Skeletal muscle tissue (tissue), 3 donors: ENCODE measurements at regions not wholly inside any gene's neighbourhood (a gene's known extent, or its start where the extent isn't known, plus 50 kb on each side); places are given as distances from the start of the nearest gene placed in this dataset.
A peak's percentile ranks its signal among the peaks of the same experiment; 100 is the strongest.
"Not testable (repeated sequence)": the region's sequence is repeated elsewhere in the genome, so short reads cannot be mapped to it uniquely, and the experiment has no call there.

Experiments
- H3K27ac ChIP-seq: one replicate; pipeline ENCODE4 v1.7.0; 2013; ENCODE audit warnings: mild to moderate bottlenecking, low read depth, low read length, inconsistent platforms
- H3K27me3 ChIP-seq, 3 donors: one replicate each; pipeline ENCODE4 v1.7.0; 2013; ENCODE audit warnings: low read length in 3 of 3; ENCODE audit not compliant: control insufficient read depth in 3 of 3, insufficient read depth in 3 of 3
- H3K36me3 ChIP-seq, 3 donors: one replicate each; pipeline ENCODE4 v1.7.0; 2013; ENCODE audit warnings: low read length in 3 of 3; ENCODE audit not compliant: control insufficient read depth in 3 of 3, insufficient read depth in 3 of 3
- H3K4me1 ChIP-seq, 3 donors: one replicate each; pipeline ENCODE4 v1.7.0; 2013; ENCODE audit warnings: low read length in 3 of 3, mild to moderate bottlenecking in 3 of 3; ENCODE audit not compliant: control insufficient read depth in 3 of 3, insufficient read depth in 3 of 3
- H3K4me3 ChIP-seq, 3 donors: one replicate each; pipeline ENCODE4 v1.7.0; 2013; ENCODE audit warnings: low read length in 3 of 3
- H3K9ac ChIP-seq, 3 donors: one replicate each; pipeline ENCODE4 v1.7.0; 2013; ENCODE audit warnings: low read length in 3 of 3, mild to moderate bottlenecking in 3 of 3, moderate library complexity in 2 of 3, low read depth in 1 of 3
- H3K9me3 ChIP-seq, 3 donors: one replicate each; pipeline ENCODE4 v1.7.0; 2013; ENCODE audit warnings: low read length in 3 of 3; ENCODE audit not compliant: control insufficient read depth in 3 of 3
- donor health status: Osteomylitis.

DNA sequence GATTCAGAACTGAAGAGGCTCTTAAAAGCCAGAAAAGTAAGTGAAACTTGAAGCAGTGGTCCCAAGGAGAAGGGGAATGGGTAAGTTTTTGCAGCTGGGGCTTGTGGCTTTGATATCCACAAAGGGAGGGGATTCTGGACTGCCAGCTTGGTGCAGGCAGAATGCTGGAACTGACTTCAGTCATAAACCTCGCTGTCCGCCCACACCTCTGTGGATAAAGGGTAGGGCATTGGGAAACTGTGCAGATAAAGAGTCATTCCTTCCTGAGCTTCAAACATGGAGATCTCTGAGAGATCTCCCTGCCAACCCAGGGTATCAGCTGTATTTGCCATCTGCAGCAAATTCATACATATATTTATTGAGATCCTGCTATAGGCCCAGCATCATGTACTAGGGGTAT is 124.3 kb upstream of the OR9Q1 start:
- Histone ChIP-seq H3K27me3 (no peaks in the 10 kb centered on the region), H3K4me3 (no peak overlapping the region), H3K36me3 (no peaks in the 10 kb centered on the region), H3K9ac (no peak overlapping the region), H3K4me1 (peaks cover 3 to 6% (median 3%) of the 10 kb centered on the region in 3 donors), H3K27ac (no peak overlapping the region), H3K9me3 (peaks cover 0 to 3% (median 0%) of the 10 kb centered on the region in 3 donors)

- Histone ChIP-seq H3K4me1 (peaks cover 3 to 6% (median 3%) of the 10 kb centered on the region in 3 donors), H3K9me3 (peaks cover 0 to 3% (median 0%) of the 10 kb centered on the region in 3 donors), H3K27ac (no peak overlapping the region), H3K27me3 (no peaks in the 10 kb centered on the region), H3K9ac (no peak overlapping the region), H3K4me3 (no peak overlapping the region), H3K36me3 (no peaks in the 10 kb centered on the region)
Measured at GRCh38 chr11:57900320-57900719, 123.4 kb upstream of the OR9Q1 start.

GRCh38 chr11:57901278-57901677 is 122.4 kb upstream of the OR9Q1 start:
- H3K4me1 ChIP-seq = peaks cover 3 to 6% (median 3%) of the 10 kb centered on the region in 3 donors
- no peak overlapping the region for H3K27ac ChIP-seq
- no peak overlapping the region for H3K9ac ChIP-seq
- H3K9me3 ChIP-seq = peaks cover 0 to 3% (median 0%) of the 10 kb centered on the region in 3 donors
- H3K27me3 ChIP-seq = no peaks in the 10 kb centered on the region
- no peaks in the 10 kb centered on the region for H3K36me3 ChIP-seq
- H3K4me3 ChIP-seq = no peak overlapping the region

- Histone ChIP-seq H3K27me3 (no peaks in the 10 kb centered on the region), H3K36me3 (no peaks in the 10 kb centered on the region), H3K9ac (no peak overlapping the region), H3K4me3 (no peak overlapping the region), H3K27ac (no peak overlapping the region), H3K9me3 (no peaks in the 10 kb centered on the region), H3K4me1 (peaks cover 3 to 6% (median 3%) of the 10 kb centered on the region in 3 donors)
Measured at GRCh38 chr11:57901756-57902155, 121.9 kb upstream of the OR9Q1 start.

GRCh38 chr11:57903011-57903410 is 120.7 kb upstream of the OR9Q1 start:
- H3K27ac ChIP-seq = no peak overlapping the region
- no peaks in the 10 kb centered on the region for H3K27me3 ChIP-seq
- peaks cover 3 to 6% (median 3%) of the 10 kb centered on the region in 3 donors for H3K4me1 ChIP-seq
- no peak overlapping the region for H3K4me3 ChIP-seq
- H3K9ac ChIP-seq = no peak overlapping the region
- H3K9me3 ChIP-seq = no peaks in the 10 kb centered on the region
- H3K36me3 ChIP-seq = no peaks in the 10 kb centered on the region

DNA sequence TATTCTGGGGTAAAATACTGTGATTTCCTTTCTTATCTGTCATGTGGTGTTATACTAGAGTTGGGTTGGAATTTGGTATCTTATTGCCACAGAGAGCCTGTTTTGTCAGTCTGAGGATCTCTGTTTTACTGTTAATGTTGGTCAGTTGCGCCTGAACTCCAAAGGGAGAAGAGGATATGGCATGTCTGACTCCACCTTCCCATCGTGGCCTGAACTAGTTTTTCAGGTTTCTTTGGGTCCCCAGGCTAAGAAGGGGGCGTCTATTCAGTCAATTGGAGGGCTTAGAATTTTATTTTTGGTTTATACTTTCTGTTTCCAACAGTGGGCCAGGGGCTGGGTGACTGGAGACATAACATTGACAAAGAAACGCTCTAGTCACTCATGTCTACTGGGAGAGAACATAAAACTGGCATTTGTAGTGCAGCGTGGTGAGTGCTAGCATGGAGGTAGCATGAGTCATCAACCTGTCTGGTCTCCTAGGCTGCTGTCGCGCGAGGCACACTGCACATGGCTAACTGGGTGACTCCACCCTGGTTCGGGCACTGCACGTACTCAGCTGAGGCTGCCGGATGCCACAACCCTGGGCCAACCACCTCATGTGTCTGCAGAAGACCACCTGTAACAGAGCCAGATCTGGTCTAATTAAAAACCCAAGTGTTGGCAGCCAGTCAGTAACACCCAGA is 120.1 kb upstream of the OR9Q1 start:
- H3K9me3 ChIP-seq = no peaks in the 10 kb centered on the region
- no peak overlapping the region for H3K9ac ChIP-seq
- no peaks in the 10 kb centered on the region for H3K27me3 ChIP-seq
- H3K27ac ChIP-seq = no peak overlapping the region
- peaks cover 3 to 6% (median 3%) of the 10 kb centered on the region in 3 donors for H3K4me1 ChIP-seq
- H3K36me3 ChIP-seq = no peaks in the 10 kb centered on the region
- H3K4me3 ChIP-seq = peak overlapping the region in 1 of 3 donors; percentile 1

DNA sequence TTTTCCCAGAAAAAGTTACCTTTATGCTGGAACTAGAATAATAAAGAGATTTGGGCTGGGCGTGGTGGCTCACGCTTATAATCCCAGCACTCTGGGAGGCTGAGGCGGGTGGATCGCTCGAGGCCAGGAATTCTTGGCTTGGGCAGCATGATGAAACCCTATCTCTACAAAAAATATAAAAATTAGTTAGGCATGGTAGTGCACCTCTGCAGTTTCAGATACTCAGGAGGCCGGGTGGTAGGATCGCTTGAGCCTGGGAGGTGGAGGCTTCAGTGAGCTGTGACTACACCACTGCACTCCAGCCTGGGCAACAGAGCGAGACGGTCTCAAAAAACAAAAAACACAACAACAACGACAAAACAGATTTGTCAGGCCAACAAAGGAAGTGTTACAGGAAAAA is 119.3 kb upstream of the OR9Q1 start:
- Histone ChIP-seq H3K27me3 (no peaks in the 10 kb centered on the region), H3K4me1 (peaks cover 3 to 6% (median 3%) of the 10 kb centered on the region in 3 donors), H3K27ac (no peak overlapping the region), H3K36me3 (no peaks in the 10 kb centered on the region), H3K9ac (peak overlapping the region in 1 of 3 donors; percentile 33), H3K4me3 (no peak overlapping the region), H3K9me3 (no peaks in the 10 kb centered on the region)

DNA sequence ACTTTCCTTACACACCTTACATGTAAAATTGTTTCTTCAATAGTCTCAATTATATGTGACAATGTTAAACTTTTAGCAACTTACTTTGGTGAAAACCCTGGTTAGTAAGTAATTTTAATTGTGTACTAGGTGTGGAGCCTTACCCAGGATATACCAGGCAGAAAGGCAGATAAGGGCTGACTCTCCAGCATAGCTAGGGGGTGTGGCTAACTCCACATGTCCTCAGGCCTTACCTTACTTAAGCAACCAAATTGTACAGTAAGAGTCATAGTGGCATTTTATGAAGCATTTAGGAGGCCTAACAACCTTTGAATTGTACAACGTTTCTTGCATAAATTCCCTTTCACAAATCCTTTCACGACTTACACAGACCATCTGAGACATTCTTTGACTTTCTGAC is 118.2 kb upstream of the OR9Q1 start:
- Histone ChIP-seq H3K9me3 (no peaks in the 10 kb centered on the region), H3K36me3 (no peaks in the 10 kb centered on the region), H3K4me1 (peaks cover 3 to 6% (median 3%) of the 10 kb centered on the region in 3 donors), H3K4me3 (no peak overlapping the region), H3K9ac (no peak overlapping the region), H3K27ac (no peak overlapping the region), H3K27me3 (no peaks in the 10 kb centered on the region)

GRCh38 chr11:57908399-57908798 is 115.3 kb upstream of the OR9Q1 start:
- not testable (repeated sequence) for H3K27me3 ChIP-seq, H3K36me3 ChIP-seq, H3K9ac ChIP-seq, H3K4me1 ChIP-seq, H3K27ac ChIP-seq, H3K9me3 ChIP-seq, H3K4me3 ChIP-seq

- H3K9ac ChIP-seq, H3K4me1 ChIP-seq, H3K9me3 ChIP-seq, H3K27ac ChIP-seq, H3K27me3 ChIP-seq, H3K36me3 ChIP-seq, H3K4me3 ChIP-seq: not testable (repeated sequence)
Measured at GRCh38 chr11:57911522-57911921, 112.2 kb upstream of the OR9Q1 start.
